Erythroblast (primary cell): ENCODE measurements at regions not wholly inside any gene's neighbourhood (a gene's known extent, or its start where the extent isn't known, plus 50 kb on each side); places are given as distances from the start of the nearest gene placed in this dataset.

Experiments used
- GATA1 ChIP-seq: IDR thresholded peaks from 2 replicates; pipeline ENCODE4 v1.6.1; 2011; ENCODE audit warnings: low read depth, mild to moderate bottlenecking, control low read depth, low read length, moderate library complexity
- POLR2A ChIP-seq: IDR thresholded peaks from 2 replicates; pipeline ENCODE4 v1.6.1; 2011; ENCODE audit warnings: mild to moderate bottlenecking, low read length

- TF ChIP-seq POLR2A (no peak), GATA1 (no peak)
These were observed 556.2 kb downstream of the TLE4 start for GRCh38 chr9:80127920-80128319.
